Nephron (organoid): ENCODE measurements at regions not wholly inside any gene's neighbourhood (a gene's known extent, or its start where the extent isn't known, plus 50 kb on each side); places are given as distances from the start of the nearest gene placed in this dataset.

Source experiments
- H3K27ac Mint-ChIP-seq, 3 experiments: 2 replicates each; pipeline ENCODE4 v1.8.0; 2020; ENCODE audit warnings: mixed read lengths in 3 of 3, mild to moderate bottlenecking in 2 of 3, moderate library complexity in 1 of 3
- H3K27me3 Mint-ChIP-seq: 2 replicates; pipeline ENCODE4 v1.8.0; 2021; ENCODE audit warnings: low read depth, mild to moderate bottlenecking, moderate library complexity, mixed read lengths
- H3K36me3 Mint-ChIP-seq: 2 replicates; pipeline ENCODE4 v1.8.0; 2020; ENCODE audit warnings: low read depth, mixed read lengths
- H3K4me1 Mint-ChIP-seq: 2 replicates; pipeline ENCODE4 v1.8.0; 2020; ENCODE audit warnings: mixed read lengths
- H3K4me3 Mint-ChIP-seq, 3 experiments: 2 replicates each; pipeline ENCODE4 v1.8.0; 2020; ENCODE audit warnings: mild to moderate bottlenecking in 3 of 3, mixed read lengths in 3 of 3, moderate library complexity in 2 of 3
- H3K9me3 Mint-ChIP-seq: 2 replicates; pipeline ENCODE4 v1.8.0; 2020; ENCODE audit warnings: mixed read lengths
- TF ChIP-seq, protein P1 (sequence below), 3 experiments: fragments of 200-600 bp; sonication (generic); IDR thresholded peaks; one replicate each; pipeline ENCODE4 v1.5.0; 2021; ENCODE audit warnings: antibody characterized with exemption in 3 of 3; ENCODE audit not compliant: unreplicated experiment in 3 of 3

GRCh38 chr3:76122007-76122406, 336.7 kb upstream of the ZNF717 start:
- Mint-ChIP-seq H3K9me3 (no peaks in the 10 kb centered on the region), H3K27ac (no peak overlapping the region), H3K4me3 (no peak overlapping the region)

GRCh38 chr3:76129441-76129840, 344.1 kb upstream of the ZNF717 start:
- H3K9me3 Mint-ChIP-seq, result no peaks in the 10 kb centered on the region
- H3K27me3 Mint-ChIP-seq, result no peaks in the 10 kb centered on the region
- no peak overlapping the region for H3K27ac Mint-ChIP-seq
- H3K4me3 Mint-ChIP-seq, result no peak overlapping the region
- peaks cover 5% of the 10 kb centered on the region for H3K4me1 Mint-ChIP-seq
- TF ChIP-seq, protein P1, sequence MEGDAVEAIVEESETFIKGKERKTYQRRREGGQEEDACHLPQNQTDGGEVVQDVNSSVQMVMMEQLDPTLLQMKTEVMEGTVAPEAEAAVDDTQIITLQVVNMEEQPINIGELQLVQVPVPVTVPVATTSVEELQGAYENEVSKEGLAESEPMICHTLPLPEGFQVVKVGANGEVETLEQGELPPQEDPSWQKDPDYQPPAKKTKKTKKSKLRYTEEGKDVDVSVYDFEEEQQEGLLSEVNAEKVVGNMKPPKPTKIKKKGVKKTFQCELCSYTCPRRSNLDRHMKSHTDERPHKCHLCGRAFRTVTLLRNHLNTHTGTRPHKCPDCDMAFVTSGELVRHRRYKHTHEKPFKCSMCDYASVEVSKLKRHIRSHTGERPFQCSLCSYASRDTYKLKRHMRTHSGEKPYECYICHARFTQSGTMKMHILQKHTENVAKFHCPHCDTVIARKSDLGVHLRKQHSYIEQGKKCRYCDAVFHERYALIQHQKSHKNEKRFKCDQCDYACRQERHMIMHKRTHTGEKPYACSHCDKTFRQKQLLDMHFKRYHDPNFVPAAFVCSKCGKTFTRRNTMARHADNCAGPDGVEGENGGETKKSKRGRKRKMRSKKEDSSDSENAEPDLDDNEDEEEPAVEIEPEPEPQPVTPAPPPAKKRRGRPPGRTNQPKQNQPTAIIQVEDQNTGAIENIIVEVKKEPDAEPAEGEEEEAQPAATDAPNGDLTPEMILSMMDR (IDR thresholded peaks at IDR 0.05; ENCODE audit: unreplicated experiment in 3 of 3), result no peak
- H3K36me3 Mint-ChIP-seq, result no peaks in the 10 kb centered on the region

More at GRCh38 chr3:76122007-76122406, 336.7 kb upstream of the ZNF717 start:
- Mint-ChIP-seq H3K4me1 (no peaks in the 10 kb centered on the region), H3K27me3 (no peaks in the 10 kb centered on the region), H3K36me3 (no peaks in the 10 kb centered on the region)
- TF ChIP-seq, protein P1 (IDR thresholded peaks at IDR 0.05; ENCODE audit: unreplicated experiment in 3 of 3), result no peak

DNA sequence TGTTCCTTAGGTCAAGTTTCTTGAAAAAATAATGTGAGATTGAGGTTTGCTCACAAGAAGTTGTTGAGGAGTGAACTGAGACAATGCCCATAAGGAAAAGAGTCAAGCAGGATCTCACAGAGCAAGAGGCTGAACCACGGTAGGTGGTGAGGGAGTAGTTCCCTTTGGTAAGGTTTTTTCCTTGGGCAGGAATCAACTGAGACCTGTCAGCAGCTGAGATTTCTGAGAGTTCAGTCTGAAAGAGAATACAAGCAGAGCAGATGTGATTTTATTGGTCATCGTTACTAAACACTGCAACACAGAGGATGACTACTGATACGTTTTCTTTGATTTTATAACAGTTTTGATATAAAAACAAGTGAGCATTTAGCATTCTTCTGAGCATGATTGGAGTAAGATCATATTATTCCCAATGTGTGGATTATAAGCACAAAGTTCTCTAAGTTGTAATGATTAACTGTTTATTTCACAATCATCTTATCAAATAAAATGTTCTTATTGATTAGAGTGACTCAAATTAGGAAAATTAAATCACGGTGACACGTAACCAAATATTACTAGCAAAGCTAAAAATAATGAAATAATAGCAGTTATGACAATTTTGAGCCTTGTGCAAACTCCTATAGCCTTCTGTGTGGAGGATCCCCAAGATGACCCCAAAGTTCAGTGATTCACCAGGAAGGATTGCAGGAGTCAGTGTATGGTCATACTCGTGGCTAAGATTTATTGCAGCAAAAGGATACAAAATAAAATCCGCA, 346.2 kb upstream of the ZNF717 start:
- peaks cover 5% of the 10 kb centered on the region for H3K4me1 Mint-ChIP-seq
- H3K27me3 Mint-ChIP-seq, result no peaks in the 10 kb centered on the region

DNA sequence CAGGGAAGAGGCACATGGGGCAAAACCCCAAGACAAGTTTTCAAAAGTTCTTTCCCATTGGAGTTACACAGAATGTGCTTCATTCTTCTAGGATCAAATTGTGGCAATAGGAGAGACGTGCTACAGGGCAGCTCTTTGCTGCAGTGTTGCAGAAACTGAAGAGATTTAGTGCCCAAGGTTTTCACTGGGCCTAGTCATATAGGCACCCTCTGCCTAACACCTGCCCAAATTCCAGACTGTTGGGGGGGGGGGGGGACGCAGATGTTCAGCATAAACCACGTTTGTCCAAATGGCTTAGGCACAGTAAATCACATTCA, 346.8 kb upstream of the ZNF717 start:
- Mint-ChIP-seq H3K27ac (no peak overlapping the region), H3K27me3 (no peaks in the 10 kb centered on the region), H3K36me3 (no peaks in the 10 kb centered on the region), H3K4me3 (no peak overlapping the region), H3K9me3 (no peaks in the 10 kb centered on the region), H3K4me1 (peaks cover 5% of the 10 kb centered on the region)
- TF ChIP-seq, protein P1 (IDR thresholded peaks at IDR 0.05; ENCODE audit: unreplicated experiment in 3 of 3), result no peak

More for the DNA sequence above, 346.2 kb upstream of the ZNF717 start:
- Mint-ChIP-seq H3K27ac (no peak overlapping the region), H3K4me3 (no peak overlapping the region), H3K9me3 (no peaks in the 10 kb centered on the region), H3K36me3 (no peaks in the 10 kb centered on the region)
- TF ChIP-seq, protein P1 (IDR thresholded peaks at IDR 0.05; ENCODE audit: unreplicated experiment in 3 of 3), result no peak

- Mint-ChIP-seq H3K27ac (no peak overlapping the region), H3K27me3 (no peaks in the 10 kb centered on the region), H3K36me3 (no peaks in the 10 kb centered on the region), H3K4me3 (no peak overlapping the region), H3K9me3 (no peaks in the 10 kb centered on the region), H3K4me1 (peaks cover 9% of the 10 kb centered on the region)
- TF ChIP-seq, protein P1 (IDR thresholded peaks at IDR 0.05; ENCODE audit: unreplicated experiment in 3 of 3), result no peak
Observed at GRCh38 chr3:76134166-76134565, 348.8 kb upstream of the ZNF717 start.

DNA sequence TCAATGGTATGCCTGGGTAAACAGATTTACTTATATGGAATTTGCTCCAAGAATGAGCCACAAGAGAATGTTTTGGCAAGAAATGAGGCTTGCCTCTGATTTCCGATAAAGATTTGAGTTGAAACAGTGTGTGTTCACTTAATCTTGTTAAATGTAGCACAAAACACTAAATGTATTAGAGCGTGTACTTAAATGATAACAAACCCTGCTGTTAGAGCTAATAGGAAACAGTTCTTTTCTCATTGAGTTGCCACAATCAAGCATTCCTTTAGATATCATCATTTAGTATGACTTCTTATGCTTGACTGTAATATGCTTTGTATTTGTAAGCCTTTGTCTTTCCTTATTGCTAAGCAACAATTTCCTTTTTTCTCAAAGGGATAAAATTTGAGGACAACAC, 353.6 kb upstream of the ZNF717 start:
- TF ChIP-seq, protein P1 (IDR thresholded peaks at IDR 0.05; ENCODE audit: unreplicated experiment in 3 of 3), result no peak

More for the DNA sequence above, 353.6 kb upstream of the ZNF717 start:
- Mint-ChIP-seq H3K9me3 (no peaks in the 10 kb centered on the region), H3K27ac (peak overlapping the region in 2 of 3 experiments; percentile 29 to 59), H3K27me3 (no peaks in the 10 kb centered on the region), H3K4me1 (peaks cover 5% of the 10 kb centered on the region), H3K36me3 (no peaks in the 10 kb centered on the region), H3K4me3 (no peak overlapping the region)
